GM13977 (cell line): ENCODE measurements at regions not wholly inside any gene's neighbourhood (a gene's known extent, or its start where the extent isn't known, plus 50 kb on each side); places are given as distances from the start of the nearest gene placed in this dataset.

Experiments
- DNase-seq: peaks from one replicate; pipeline ENCODE4 v3.0.0; 2012; ENCODE audit warnings: low spot score
- in situ Hi-C: fragments of 300-500 bp; cut with MboI; formaldehyde crosslinking; loops from one replicate; pipeline ENCODE4 v1.12.0; 2022; ENCODE audit warnings: low sequenced_read_pairs, low pct_unique_long_range_greater_than_20kb, mixed read lengths, inconsistent platforms; ENCODE audit not compliant: unreplicated experiment
- TF ChIP-seq, protein P1 (sequence below): IDR thresholded peaks from 2 replicates; pipeline ENCODE4 v1.5.1; 2012; ENCODE audit warnings: mild to moderate bottlenecking, control low read depth; ENCODE audit not compliant: insufficient read depth; ENCODE audit errors: extremely low read depth, missing control alignments

DNA sequence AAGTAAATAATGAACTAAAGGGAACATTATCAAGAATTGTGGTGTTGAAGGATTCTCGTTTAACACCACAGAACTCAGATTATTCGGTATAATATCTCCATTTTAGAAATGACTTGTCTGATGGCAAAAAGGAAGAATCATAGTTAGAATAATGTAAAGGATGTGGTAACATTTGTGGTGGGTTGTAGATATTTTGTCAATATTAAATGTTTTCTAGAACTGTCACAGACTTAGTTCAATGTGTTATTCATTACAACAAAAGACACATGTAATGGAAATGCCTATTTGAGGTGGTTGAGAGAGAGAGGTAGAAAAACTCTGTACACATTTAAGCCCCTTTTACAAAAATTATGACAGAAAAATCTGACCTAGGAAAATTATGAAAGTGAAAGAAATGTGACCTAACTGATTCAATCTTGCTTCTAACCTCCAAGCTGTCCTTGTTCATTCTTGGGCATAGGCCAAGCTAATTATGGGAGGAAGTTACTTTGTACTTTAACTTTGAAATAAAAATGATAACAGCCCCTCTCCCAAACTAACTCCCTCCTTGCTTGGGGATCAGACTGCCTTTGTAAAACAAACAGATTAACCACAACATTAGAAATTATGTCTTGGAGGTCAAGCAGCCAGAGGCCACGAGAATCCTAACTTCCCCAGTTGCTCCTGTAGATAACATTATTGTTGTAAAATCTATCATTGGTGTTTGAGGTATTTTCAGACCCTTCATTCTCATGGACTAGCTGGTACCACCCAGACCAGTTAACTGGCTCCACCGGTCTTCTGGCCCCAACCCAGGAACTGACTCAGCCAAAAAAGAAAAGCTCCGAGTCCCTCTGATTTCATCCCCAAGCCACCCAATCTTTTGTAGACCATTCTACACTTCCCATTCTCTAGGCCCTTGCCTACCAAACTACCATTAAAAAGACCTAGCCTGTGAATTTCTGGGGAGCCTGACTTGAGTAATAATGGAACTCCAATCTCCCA is 1287.8 kb upstream of the CDH8 start:
- no peak for DNase-seq
- TF ChIP-seq, protein P1, sequence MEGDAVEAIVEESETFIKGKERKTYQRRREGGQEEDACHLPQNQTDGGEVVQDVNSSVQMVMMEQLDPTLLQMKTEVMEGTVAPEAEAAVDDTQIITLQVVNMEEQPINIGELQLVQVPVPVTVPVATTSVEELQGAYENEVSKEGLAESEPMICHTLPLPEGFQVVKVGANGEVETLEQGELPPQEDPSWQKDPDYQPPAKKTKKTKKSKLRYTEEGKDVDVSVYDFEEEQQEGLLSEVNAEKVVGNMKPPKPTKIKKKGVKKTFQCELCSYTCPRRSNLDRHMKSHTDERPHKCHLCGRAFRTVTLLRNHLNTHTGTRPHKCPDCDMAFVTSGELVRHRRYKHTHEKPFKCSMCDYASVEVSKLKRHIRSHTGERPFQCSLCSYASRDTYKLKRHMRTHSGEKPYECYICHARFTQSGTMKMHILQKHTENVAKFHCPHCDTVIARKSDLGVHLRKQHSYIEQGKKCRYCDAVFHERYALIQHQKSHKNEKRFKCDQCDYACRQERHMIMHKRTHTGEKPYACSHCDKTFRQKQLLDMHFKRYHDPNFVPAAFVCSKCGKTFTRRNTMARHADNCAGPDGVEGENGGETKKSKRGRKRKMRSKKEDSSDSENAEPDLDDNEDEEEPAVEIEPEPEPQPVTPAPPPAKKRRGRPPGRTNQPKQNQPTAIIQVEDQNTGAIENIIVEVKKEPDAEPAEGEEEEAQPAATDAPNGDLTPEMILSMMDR = no peak
- in situ Hi-C loops = no loop called here

DNA sequence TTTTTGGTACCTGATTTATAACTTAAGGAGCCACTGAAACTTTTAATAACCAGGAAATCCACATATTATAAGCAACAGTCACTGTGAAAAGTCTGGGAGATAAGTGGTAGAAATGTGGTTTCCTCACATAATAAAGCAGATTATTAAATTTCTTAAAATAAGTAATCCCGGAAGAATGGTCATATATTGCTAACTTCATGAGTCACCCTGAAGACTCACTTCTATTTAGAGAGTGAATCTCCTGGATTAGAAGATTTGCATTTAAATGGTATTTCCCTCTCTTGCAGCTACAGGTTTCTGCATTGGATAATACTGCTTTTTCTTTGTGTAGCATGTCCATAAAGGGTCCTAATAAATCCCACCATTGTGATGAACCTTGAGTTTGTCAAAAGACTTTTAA is 1286.8 kb upstream of the CDH8 start:
- in situ Hi-C loops = no loop called here
- TF ChIP-seq, protein P1 = no peak
- no peak for DNase-seq

DNA sequence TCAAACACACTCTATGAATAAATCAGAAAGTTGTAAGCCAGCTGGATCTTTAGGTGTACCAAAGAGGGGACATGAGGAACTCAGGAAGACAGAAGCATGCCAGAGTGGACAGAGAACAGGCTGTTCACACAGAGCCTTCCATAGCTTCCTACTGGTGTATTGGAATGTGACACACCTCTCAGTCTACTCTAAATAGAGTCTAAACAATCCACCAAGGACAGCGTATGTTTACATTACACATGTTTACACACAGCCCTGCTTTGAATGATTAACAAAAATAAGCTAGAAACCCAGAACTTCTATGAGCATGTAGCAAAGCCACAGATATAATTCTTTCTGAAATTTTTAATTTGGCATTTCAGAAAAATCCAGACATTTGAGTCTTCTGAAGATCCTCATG is 1279.0 kb upstream of the CDH8 start:
- TF ChIP-seq, protein P1 = no peak
- no peak for DNase-seq
- in situ Hi-C loops = no loop called here

DNA sequence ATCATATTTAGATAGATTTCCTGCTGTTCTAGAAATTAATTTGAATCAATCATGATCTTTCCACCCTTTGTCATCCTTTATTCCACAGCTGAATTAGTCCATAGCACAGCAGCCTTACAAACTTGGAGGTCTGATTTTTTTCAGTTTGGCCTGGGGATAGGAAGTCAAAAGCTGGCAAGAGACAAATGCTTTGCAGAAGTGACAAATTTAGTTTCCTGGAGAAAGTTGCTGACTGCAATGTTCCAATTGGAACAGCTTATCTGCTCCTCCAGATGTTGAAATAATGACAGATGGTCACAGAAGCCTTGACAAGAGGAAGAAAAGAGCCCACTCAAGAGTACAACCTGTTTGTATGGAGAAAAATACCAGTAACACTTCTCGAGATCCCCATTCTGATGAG is 1276.1 kb upstream of the CDH8 start:
- DNase-seq = no peak
- TF ChIP-seq, protein P1 = no peak
- in situ Hi-C loops = no loop called here

DNA sequence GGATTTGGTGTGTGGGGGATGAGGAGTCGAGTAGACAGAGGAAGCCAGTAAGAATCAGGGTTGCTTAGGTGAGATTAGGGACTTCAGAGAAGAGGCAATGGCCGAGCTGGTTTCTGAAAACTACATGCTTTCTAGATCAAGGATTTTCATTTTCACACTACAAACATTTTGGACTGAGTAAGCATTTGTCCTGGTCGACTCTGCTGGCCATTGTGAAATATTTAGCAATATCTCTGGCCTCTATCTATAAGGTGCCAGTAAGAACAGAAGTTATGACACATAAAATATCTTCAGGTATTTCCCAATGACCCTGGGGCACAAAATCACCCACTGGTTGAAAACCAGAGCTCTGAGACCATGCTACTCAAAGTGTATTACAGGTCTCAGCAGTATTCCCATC is 1275.1 kb upstream of the CDH8 start:
- no peak for DNase-seq
- in situ Hi-C loops = no loop called here

DNA sequence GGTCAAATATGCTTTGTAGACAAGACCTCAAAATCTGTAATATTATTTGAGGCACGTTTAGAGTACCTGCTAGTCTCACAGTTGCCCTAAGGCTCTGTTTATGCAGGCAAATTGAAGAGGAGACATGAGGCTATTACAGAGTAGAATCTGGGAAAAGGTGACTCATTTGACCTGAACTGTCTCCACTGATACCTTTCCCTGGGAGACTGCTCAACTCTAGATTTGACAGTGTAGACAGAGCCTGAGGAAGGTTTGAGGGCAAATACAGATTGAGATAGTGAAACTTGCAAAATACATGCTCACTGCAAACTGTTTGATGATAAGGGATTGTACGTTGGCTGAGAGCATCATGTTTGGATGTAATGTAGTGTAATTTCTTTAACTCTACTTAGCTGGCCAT is 1266.6 kb upstream of the CDH8 start:
- DNase-seq = no peak
- in situ Hi-C loops = no loop called here
- TF ChIP-seq, protein P1 = no peak

More for the DNA sequence above, 1275.1 kb upstream of the CDH8 start:
- TF ChIP-seq, protein P1 = no peak
